ENCODE measurements at regions not wholly inside any gene's neighbourhood (a gene's known extent, or its start where the extent isn't known, plus 50 kb on each side); places are given as distances from the start of the nearest gene placed in this dataset.

- TF ChIP-seq CTCF (conservative IDR thresholded peaks at IDR 0.05; ENCODE audit: low read depth, low read length), result no peak
- no peak for DNase-seq (ENCODE audit: low read depth)
- no peak overlapping the region for H3K4me3 ChIP-seq (ENCODE audit: low read depth, low read length)
Observed at GRCh38 chr2:153394686-153395085, 83.9 kb downstream of the RPRM start.

GRCh38 chr2:153394247-153394646, 84.3 kb downstream of the RPRM start:
- no peak for TF ChIP-seq CTCF (conservative IDR thresholded peaks at IDR 0.05; ENCODE audit: low read depth, low read length)
- no peak for DNase-seq (ENCODE audit: low read depth)
- H3K4me3 ChIP-seq (ENCODE audit: low read depth, low read length), result no peak overlapping the region

- TF ChIP-seq CTCF (conservative IDR thresholded peaks at IDR 0.05; ENCODE audit: low read depth, low read length), result no peak
- no peak overlapping the region for H3K4me3 ChIP-seq (ENCODE audit: low read depth, low read length)
- no peak for DNase-seq (ENCODE audit: low read depth)
Observed at GRCh38 chr2:153393518-153393917, 85.0 kb downstream of the RPRM start.

DNA sequence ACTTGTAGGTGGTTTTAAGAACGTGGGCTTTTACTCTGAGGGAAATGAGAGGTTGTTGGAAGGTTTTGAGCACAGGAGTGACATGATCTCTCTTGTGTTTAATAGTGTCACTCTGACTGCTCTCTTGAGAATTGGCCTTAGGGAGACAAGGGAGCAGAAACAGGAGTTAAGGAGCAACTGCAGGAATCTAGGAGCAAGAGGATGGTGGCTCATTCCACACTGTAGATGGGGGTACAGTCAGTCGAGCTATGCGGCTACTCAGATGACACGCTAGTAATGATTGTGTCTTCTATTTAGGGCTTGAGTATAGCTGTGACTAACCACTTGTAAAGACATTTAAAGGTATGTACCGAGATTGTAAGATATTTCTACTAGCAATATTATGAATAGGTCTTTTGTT, 87.4 kb downstream of the RPRM start:
- H3K4me3 ChIP-seq (ENCODE audit: low read depth, low read length), result no peak overlapping the region
- DNase-seq (ENCODE audit: low read depth), result no peak
- no peak for TF ChIP-seq CTCF (conservative IDR thresholded peaks at IDR 0.05; ENCODE audit: low read depth, low read length)

DNA sequence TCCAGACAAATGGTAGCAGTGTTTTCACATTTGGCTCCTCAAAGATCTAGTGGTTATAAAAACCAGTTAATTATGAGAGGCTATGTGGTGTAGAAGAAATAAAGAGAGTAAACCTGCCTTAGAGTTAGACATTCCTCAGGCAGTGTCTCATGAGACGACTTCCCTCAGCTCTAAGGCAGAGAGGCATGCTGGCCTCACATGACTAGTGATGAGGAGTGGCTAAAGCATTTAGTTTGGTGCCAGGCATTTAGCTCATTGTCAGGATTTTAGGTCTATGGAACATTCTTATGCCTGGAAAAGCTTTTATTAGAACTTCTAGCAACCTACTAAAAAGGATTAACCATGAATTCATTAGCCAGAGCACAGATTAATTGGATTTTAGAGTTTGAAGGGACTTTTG, 90.3 kb downstream of the RPRM start:
- no peak for TF ChIP-seq CTCF (conservative IDR thresholded peaks at IDR 0.05; ENCODE audit: low read depth, low read length)
- DNase-seq (ENCODE audit: low read depth), result peak; percentile 0
- no peak overlapping the region for H3K4me3 ChIP-seq (ENCODE audit: low read depth, low read length)

DNA sequence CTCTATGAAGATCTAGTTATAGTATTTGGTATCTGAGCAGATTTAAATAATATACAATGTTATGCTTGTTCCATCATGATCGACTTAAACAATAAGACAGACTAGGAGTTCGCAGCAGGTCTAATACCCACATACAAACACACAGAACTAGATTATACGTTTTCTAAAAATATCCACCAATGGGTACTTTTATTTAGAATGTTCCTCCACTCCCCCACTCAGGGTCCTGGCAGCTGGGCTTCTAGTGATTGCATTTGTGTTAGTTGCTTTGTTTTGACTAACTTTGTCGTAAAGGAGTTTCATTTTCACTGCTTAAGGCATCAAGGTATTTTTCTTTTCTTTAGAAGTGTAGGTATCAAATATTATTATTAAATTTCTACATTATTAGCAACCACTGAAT, 91.4 kb downstream of the RPRM start:
- DNase-seq (ENCODE audit: low read depth), result no peak
- H3K4me3 ChIP-seq (ENCODE audit: low read depth, low read length), result no peak overlapping the region
- TF ChIP-seq CTCF (conservative IDR thresholded peaks at IDR 0.05; ENCODE audit: low read depth, low read length), result no peak

GRCh38 chr2:153386481-153386897, 92.1 kb downstream of the RPRM start:
- no peak overlapping the region for H3K4me3 ChIP-seq (ENCODE audit: low read depth, low read length)
- no peak for TF ChIP-seq CTCF (conservative IDR thresholded peaks at IDR 0.05; ENCODE audit: low read depth, low read length)
- peak; percentile 0 for DNase-seq (ENCODE audit: low read depth)

All from choroid plexus epithelial cell (primary cell).